ENCODE measurements at regions not wholly inside any gene's neighbourhood (a gene's known extent, or its start where the extent isn't known, plus 50 kb on each side); places are given as distances from the start of the nearest gene placed in this dataset.

- DNase-seq, result no peak
Observed at GRCh38 chr14:34211732-34212131, 250.3 kb downstream of the SPTSSA start.

DNA sequence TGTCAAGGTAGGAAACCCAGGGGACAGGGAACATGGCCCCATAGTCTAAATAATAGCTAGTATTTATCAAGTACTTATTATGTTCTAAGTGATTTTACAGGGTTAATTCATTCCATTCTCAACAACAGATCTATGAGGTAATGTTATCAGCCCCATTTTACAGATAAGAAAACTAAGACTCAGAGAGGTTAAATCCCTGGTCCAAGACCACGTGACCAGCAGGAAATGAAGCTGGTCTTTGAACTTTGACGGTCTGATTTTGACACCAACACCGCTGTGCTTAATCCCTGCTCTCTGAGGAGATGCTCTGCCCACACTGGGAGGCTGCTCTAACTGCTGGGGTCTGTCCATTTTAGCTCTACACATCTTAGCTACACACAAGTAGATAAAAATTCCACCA is 253.5 kb downstream of the SPTSSA start:
- DNase-seq, result no peak

DNA sequence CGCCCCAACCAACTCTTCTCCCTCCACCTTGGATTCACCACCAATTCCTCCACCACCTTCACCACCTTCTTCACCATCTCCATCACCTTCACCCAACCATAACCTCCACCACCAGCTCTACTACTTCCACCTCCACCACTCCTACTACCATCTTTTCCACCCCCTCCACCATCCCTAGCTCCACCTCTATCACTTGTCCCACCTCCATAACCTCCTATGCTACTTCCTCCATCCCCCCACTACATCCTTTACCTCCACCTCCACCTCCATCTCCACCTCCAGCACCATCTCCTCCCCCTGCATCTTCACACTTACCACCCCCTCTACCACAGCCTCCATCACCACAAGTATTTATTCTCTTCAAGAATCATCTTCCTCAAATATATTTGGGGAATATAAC is 254.9 kb upstream of the EGLN3 start:
- no peak for DNase-seq

DNA sequence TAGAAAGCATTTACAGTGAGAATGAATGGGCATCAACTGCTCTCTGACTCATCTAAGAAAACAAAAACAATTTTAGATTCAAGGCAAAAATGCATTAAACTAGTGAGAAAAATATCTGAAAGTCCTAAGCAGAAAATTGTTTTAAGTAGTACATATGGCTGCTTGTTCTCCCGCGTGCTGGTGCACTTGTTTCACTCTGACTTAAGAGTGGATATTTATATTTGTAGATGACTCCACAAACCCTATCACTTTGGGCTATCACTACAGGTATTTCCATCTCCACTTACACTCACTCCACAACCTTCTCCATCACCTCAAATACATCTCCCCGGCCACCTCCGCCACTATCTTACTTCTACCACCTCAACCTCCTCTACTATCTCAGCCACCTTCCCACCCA is 253.9 kb upstream of the EGLN3 start:
- DNase-seq, result no peak

- no peak for DNase-seq
Observed at GRCh38 chr14:34203251-34203722, 252.4 kb upstream of the EGLN3 start.

DNA sequence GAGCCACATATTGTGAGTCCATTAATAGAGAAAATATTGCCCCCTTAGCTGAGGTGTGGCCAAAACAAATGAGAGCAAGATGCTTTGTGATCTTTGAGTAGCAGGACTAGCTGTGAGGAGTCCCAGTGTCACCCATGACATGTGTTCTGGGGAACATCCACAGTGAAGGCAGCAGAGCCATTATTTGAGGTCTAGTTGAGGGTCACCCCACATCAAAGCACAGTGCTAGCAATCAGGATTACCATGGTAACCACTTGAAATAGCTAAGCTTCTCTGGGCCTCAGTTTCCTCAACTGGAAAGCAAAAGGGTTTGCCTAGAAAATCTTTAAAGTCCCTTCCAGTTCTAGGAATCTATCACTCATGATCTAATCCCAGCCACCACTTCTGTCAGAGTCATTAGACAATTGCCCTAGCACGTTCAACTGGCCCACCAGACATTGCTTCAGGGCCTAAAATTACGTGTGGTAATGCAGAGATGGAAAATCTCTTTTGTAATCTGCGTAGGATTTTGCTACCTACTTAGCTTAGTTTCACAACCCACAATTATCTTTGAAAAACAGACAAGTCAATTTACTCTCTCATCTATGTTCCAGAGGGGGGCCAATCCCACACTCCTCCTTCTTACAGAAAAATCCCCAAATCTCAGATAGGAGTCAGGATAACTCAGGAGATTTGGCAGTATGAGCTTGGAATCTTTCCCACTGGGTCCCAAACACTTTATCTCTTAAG is 251.2 kb upstream of the EGLN3 start:
- DNase-seq, result no peak

GRCh38 chr14:34199585-34199984 is 248.7 kb upstream of the EGLN3 start:
- DNase-seq, result no peak

GRCh38 chr14:34198096-34198495 is 247.2 kb upstream of the EGLN3 start:
- DNase-seq, result no peak

DNA sequence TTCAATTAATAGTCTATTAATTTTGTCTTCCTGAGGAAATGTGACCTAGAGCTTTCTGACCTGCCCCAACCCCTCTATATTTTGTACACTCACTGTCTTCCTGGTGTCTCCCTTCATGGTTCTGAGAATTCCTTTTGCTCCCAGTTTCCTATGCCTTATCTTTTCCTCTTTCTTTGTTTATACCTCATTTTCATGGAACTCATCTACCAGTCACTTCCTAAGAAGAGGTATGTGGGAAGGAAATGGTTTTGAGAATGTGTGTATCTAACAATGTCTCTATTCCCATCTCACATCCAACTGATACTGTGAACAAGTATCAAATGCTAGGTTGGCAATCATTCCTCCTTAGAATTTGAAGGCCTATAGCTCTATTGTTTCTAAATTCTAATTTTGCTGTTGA is 245.1 kb upstream of the EGLN3 start:
- DNase-seq, result no peak

GRCh38 chr14:34190717-34191116 is 239.8 kb upstream of the EGLN3 start:
- no peak for DNase-seq

- DNase-seq, result no peak
Observed at GRCh38 chr14:34189866-34190265, 239.0 kb upstream of the EGLN3 start.

GRCh38 chr14:34187519-34188044 is 236.7 kb upstream of the EGLN3 start:
- DNase-seq, result no peak

- no peak for DNase-seq
Observed at GRCh38 chr14:34187061-34187460, 236.2 kb upstream of the EGLN3 start.

DNA sequence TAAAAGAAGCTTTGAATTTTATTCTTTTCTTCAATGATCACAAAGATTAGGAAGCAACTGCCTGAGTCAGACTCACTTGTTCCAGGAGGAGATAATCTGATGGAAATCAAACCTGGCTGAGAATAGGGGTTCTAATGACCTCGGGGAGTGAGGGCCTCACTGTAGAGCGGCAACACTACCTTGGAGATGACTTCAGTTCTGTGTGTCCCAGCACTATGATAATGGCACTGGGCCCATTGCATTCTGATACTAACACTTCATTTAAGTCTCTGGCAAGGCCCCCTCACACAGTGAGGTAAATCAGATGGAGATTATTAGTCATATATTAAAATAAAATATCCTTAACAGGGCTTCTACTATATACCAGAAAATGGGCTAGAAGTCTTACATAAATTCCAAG is 233.3 kb upstream of the EGLN3 start:
- DNase-seq, result no peak

DNA sequence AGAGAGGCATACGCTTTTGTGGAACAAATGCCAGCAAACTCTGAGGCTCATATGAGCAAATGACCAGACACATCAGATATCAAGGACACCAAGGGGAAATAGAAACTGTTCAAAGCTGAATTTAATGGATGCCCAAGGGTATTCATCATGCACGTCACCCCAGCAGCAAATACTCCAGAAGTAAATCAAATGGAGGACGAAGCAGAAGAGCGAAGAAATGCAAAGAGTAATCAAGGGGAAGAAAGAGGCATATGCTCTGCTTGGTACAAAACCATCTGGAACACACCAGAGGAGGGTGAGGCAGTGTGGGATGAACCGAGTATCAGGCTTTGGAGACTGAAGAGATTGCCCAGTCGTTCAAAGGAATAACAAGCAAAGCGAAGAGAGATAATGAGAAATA is 232.6 kb upstream of the EGLN3 start:
- no peak for DNase-seq

GRCh38 chr14:34181338-34181737 is 230.5 kb upstream of the EGLN3 start:
- DNase-seq, result no peak

DNA sequence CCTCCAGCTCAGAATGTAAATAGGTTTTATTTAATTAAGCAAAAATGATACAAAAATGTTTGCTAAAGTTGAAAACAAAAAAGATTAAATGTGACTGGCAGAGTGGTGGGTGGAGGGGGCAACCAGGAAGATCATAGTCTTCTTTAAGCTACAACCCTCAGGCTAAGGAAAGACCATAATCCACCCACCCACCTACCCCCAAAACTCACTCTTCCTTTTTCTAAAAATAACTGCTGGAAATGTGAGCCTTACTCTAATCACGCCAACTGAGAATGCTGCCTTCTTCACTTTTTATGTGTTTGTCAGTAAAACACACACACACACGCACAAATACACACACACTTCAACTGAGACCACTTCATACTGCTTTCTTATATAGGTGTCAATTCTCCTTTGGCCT is 230.0 kb upstream of the EGLN3 start:
- DNase-seq, result no peak

- no peak for DNase-seq
Observed at GRCh38 chr14:34180434-34180833, 229.6 kb upstream of the EGLN3 start.

DNA sequence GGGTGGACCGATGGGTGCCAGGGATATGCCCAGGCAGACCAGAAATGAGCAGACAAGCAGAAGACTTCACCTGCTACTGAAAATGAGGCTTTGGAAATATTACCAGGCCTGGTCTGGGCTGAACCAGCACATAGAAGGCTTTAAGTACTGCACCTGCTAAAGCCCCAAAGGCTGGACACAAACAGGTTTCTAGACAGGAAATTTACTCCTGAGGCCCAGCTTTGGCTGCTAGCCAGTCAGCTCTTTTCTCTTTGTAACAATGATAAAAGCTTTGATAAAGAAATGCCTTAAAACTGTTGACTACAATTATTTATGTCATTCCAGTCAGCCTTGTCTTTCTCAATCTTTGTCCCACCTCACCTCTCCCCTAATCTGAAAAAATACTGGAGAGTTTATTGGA is 228.9 kb upstream of the EGLN3 start:
- DNase-seq, result peak; percentile 13

- no peak for DNase-seq
Observed at GRCh38 chr14:34177466-34177865, 226.6 kb upstream of the EGLN3 start.

- DNase-seq, result no peak
Observed at GRCh38 chr14:34175574-34175973, 224.7 kb upstream of the EGLN3 start.

DNA sequence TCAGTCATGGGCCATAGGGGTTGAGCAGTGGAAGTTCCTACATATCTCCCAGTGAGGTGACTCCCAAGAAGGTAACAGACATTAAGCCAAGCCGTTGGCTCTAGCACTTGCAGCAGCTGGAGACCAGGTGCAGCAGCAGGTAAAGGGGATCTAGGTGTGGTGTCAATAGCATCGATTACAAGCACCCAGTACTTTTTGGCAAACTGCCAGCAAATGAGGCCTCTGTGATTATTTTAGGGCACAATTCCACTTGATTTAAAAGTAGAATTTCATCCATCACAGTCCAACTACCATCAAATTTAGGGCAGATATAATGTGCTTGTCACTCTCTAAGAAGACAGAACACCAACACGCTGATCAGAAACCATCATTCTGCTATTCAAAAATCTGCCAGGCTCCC is 224.1 kb upstream of the EGLN3 start:
- no peak for DNase-seq

DNA sequence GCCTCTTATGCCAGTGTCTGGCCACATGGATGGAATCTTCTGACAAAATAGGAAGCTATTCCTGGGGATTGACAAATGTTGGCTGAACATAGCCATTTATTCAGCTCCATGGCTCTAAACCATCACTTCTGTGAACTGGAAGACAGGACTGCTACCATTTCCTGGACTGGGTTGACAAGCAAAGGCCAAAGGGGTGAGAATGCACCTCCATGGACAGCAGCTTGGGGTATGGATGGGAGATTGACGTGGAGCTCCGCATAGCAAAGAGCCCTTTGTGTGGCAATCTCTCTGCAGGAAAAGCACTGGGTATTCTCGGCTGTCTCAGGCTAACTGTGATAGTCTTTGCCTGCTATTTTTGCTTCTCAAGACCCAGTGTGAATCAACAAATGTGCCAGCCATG is 223.0 kb upstream of the EGLN3 start:
- DNase-seq, result no peak

GRCh38 chr14:34172550-34173368 is 221.9 kb upstream of the EGLN3 start:
- no peak for DNase-seq
